HFFc6 (cell line): ENCODE measurements at regions not wholly inside any gene's neighbourhood (a gene's known extent, or its start where the extent isn't known, plus 50 kb on each side); places are given as distances from the start of the nearest gene placed in this dataset.

Experiments used
- DNase-seq: peaks from one replicate; pipeline ENCODE4 v3.0.0-alpha.2; 2018
- H3K27ac Mint-ChIP-seq: 2 replicates; pipeline ENCODE4 v1.8.0; 2020; ENCODE audit warnings: mild to moderate bottlenecking, mixed read lengths
- H3K27me3 Mint-ChIP-seq: 2 replicates; pipeline ENCODE4 v1.8.0; 2021; ENCODE audit warnings: mild to moderate bottlenecking, moderate library complexity, mixed read lengths; ENCODE audit not compliant: insufficient read depth
- H3K36me3 Mint-ChIP-seq: 2 replicates; pipeline ENCODE4 v1.8.0; 2021; ENCODE audit warnings: low read depth, mixed read lengths
- H3K4me1 Mint-ChIP-seq: 2 replicates; pipeline ENCODE4 v1.8.0; 2020; ENCODE audit warnings: low read depth, mixed read lengths
- H3K4me3 Mint-ChIP-seq: 2 replicates; pipeline ENCODE4 v1.8.0; 2020; ENCODE audit warnings: mild to moderate bottlenecking, moderate library complexity, mixed read lengths
- H3K9me3 Mint-ChIP-seq: 2 replicates; pipeline ENCODE4 v1.8.0; 2020; ENCODE audit warnings: mild to moderate bottlenecking, mixed read lengths
- CTCF ChIP-seq: fragments of 200-600 bp; sonication (generic); IDR thresholded peaks from 2 replicates; pipeline ENCODE4 v1.5.0; 2021; ENCODE audit warnings: antibody characterized with exemption, mild to moderate bottlenecking

DNA sequence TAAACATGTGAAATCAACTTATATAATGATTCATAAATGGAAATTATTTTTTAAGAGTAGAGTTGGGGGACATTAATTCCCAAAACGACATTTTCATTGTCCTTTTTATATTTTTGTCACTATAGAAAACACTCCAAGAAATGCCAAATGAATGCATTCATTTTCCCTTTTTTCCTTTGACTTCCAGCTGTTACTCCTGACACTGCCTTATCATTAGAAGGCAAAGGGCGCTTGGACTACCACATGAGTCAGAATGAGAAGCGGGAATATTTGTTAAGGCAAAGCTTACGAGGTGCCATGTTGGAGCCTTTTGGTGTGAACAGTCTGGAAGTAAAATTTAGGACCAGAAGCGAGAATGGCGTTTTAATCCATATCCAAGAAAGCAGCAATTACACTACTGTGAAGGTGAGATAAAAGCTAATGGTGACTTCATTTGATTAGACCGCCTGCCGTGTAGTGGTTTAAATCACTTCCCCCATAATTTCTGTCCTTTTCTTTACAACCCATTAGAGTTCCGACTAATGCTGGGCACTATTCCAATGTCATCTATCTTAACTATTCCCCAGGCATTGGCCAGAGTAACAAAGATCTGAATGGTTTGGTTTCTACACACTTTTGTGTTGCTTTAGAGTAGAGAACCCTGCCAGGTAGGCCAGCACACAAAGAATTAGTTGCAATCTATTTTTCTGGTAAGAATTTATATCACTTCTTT, 166.7 kb downstream of the FAT4 start:
- DNase-seq = no peak
- Mint-ChIP-seq H3K9me3 (no peaks in the 10 kb centered on the region), H3K4me3 (no peak overlapping the region), H3K27ac (no peak overlapping the region), H3K27me3 (no peaks in the 10 kb centered on the region; the same call in 1 of the 2 replicates), H3K36me3 (peaks cover 15% of the 10 kb centered on the region; the same call in 1 of the 2 replicates), H3K4me1 (no peaks in the 10 kb centered on the region)
- no peak for TF ChIP-seq CTCF

- Mint-ChIP-seq H3K4me1 (no peaks in the 10 kb centered on the region), H3K27me3 (no peaks in the 10 kb centered on the region; the same call in 1 of the 2 replicates), H3K36me3 (peaks cover 17% of the 10 kb centered on the region), H3K27ac (no peak overlapping the region), H3K4me3 (no peak overlapping the region), H3K9me3 (no peaks in the 10 kb centered on the region)
- TF ChIP-seq CTCF = no peak
- DNase-seq = no peak
These were observed 168.1 kb downstream of the FAT4 start for GRCh38 chr4:125482822-125483221.

DNA sequence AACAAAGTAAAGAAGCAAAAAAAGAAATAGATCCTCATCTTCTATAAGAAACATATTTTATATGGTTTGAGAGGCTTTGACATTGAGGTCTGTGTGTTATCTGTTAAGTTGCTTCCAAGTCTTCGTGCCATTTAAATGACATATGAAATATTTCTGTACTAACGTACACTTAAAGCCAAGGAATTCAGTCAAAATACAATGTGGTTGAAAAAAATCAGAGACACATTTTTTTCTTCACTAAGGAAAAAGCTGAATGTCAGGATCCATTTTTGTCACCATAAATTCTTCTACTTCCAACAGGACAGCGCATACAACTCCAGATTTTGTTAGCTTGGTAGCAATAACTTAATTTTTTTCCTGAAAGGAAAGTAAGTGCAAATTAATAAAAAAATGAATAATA, 168.5 kb downstream of the FAT4 start:
- H3K4me3 Mint-ChIP-seq = no peak overlapping the region
- TF ChIP-seq CTCF = no peak
- H3K27me3 Mint-ChIP-seq = no peaks in the 10 kb centered on the region; the same call in 1 of the 2 replicates
- peaks cover 21% of the 10 kb centered on the region for H3K36me3 Mint-ChIP-seq
- no peaks in the 10 kb centered on the region for H3K4me1 Mint-ChIP-seq
- no peaks in the 10 kb centered on the region for H3K9me3 Mint-ChIP-seq
- DNase-seq = no peak
- H3K27ac Mint-ChIP-seq = no peak overlapping the region

GRCh38 chr4:125484912-125485311, 170.2 kb downstream of the FAT4 start:
- H3K4me3 Mint-ChIP-seq = no peak overlapping the region
- H3K27me3 Mint-ChIP-seq = no peaks in the 10 kb centered on the region; the same call in 1 of the 2 replicates
- peaks cover 20% of the 10 kb centered on the region for H3K36me3 Mint-ChIP-seq
- DNase-seq = no peak
- no peak for TF ChIP-seq CTCF
- H3K4me1 Mint-ChIP-seq = no peaks in the 10 kb centered on the region
- H3K9me3 Mint-ChIP-seq = no peaks in the 10 kb centered on the region
- no peak overlapping the region for H3K27ac Mint-ChIP-seq

DNA sequence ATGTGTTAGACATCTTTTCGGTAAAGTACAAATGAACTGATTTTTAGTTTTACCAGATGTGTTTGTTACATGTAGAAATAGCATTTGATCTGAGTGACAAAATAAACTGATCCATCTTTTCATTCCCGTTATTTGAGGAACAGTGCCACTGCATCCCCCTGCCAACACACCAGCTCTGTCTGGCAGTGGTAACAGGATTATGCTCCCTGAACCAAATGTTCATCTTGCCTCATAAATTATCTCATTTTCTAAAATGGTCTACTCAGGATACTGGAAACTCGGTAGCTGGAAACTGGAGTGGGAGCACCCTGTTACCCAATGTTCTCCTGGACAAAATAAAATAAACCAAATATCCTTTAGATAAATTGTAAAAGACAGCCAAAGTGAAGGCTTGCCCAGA, 171.6 kb downstream of the FAT4 start:
- DNase-seq = no peak
- H3K27me3 Mint-ChIP-seq = peaks cover 1% of the 10 kb centered on the region; the same call in 1 of the 2 replicates
- H3K27ac Mint-ChIP-seq = no peak overlapping the region
- H3K36me3 Mint-ChIP-seq = peaks cover 29% of the 10 kb centered on the region
- H3K4me1 Mint-ChIP-seq = no peaks in the 10 kb centered on the region
- no peaks in the 10 kb centered on the region for H3K9me3 Mint-ChIP-seq
- no peak for TF ChIP-seq CTCF
- no peak overlapping the region for H3K4me3 Mint-ChIP-seq
